ENCODE measurements at regions not wholly inside any gene's neighbourhood (a gene's known extent, or its start where the extent isn't known, plus 50 kb on each side); places are given as distances from the start of the nearest gene placed in this dataset.

DNA sequence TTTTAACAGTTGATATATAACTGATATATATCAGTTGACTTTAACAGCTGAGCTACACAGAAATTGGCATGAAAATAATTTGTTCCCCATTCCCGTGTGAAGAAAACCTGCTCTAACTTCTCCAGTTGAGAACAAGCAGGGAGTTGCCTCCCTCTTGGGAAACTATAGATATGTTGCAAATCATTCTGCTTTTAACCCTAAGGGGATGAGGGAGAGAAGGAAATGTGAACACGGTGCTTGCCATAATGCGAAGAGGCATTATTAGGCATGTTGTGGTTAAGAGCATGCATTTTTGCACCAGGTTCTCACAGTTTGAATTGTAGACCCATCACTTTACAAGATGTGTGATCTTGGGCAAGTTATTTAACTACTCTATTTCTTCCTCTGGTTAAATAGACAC, 453.7 kb downstream of the TENT5A start:
- TF ChIP-seq, protein P1, sequence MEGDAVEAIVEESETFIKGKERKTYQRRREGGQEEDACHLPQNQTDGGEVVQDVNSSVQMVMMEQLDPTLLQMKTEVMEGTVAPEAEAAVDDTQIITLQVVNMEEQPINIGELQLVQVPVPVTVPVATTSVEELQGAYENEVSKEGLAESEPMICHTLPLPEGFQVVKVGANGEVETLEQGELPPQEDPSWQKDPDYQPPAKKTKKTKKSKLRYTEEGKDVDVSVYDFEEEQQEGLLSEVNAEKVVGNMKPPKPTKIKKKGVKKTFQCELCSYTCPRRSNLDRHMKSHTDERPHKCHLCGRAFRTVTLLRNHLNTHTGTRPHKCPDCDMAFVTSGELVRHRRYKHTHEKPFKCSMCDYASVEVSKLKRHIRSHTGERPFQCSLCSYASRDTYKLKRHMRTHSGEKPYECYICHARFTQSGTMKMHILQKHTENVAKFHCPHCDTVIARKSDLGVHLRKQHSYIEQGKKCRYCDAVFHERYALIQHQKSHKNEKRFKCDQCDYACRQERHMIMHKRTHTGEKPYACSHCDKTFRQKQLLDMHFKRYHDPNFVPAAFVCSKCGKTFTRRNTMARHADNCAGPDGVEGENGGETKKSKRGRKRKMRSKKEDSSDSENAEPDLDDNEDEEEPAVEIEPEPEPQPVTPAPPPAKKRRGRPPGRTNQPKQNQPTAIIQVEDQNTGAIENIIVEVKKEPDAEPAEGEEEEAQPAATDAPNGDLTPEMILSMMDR (IDR thresholded peaks at IDR 0.05): no peak
- TF ChIP-seq ZFX (IDR thresholded peaks at IDR 0.05; ENCODE audit: borderline replicate concordance): no peak

All from 22Rv1 (cell line).